Epithelial cell of esophagus (primary cell): ENCODE measurements at regions not wholly inside any gene's neighbourhood (a gene's known extent, or its start where the extent isn't known, plus 50 kb on each side); places are given as distances from the start of the nearest gene placed in this dataset.
A peak's percentile ranks its signal among the peaks of the same experiment; 100 is the strongest.
"Not testable (repeated sequence)": the region's sequence is repeated elsewhere in the genome, so short reads cannot be mapped to it uniquely, and the experiment has no call there.

Source experiments
- DNase-seq: peaks from one replicate; pipeline ENCODE4 v3.0.0; 2010; ENCODE audit warnings: low read depth
- H3K4me3 ChIP-seq: 2 replicates; pipeline ENCODE4 v1.5.1; 2011; ENCODE audit warnings: mild to moderate bottlenecking, low read length, control low read depth

- peak; percentile 85 for DNase-seq
- not testable (repeated sequence) for H3K4me3 ChIP-seq
Observed at GRCh38 chr9:64920147-64920546, 364.9 kb downstream of the FOXD4L5 start.

GRCh38 chr9:64888643-64889042 lies 396.4 kb downstream of the FOXD4L5 start:
- DNase-seq, H3K4me3 ChIP-seq: not testable (repeated sequence)

- peak; percentile 25 for DNase-seq
- H3K4me3 ChIP-seq, result not testable (repeated sequence)
Observed at GRCh38 chr9:64870594-64870993, 414.4 kb downstream of the FOXD4L5 start.
